K562 (cell line): ENCODE measurements at regions not wholly inside any gene's neighbourhood (a gene's known extent, or its start where the extent isn't known, plus 50 kb on each side); places are given as distances from the start of the nearest gene placed in this dataset.

ENCODE experiments used
- KAT8 ChIP-seq: fragments of 450-650 bp; IDR thresholded peaks from 2 replicates; pipeline ENCODE4 v1.6.1; 2016; ENCODE audit warnings: low read depth, mild to moderate bottlenecking
- MAFG ChIP-seq: fragments of 450-650 bp; conservative IDR thresholded peaks from 2 replicates; pipeline ENCODE4 v1.6.1; 2016; ENCODE audit warnings: missing genetic modification characterization, missing compliant biosample characterization
- MCM3 ChIP-seq: fragments of 450-650 bp; IDR thresholded peaks from 2 replicates; pipeline ENCODE4 v1.6.1; 2016
- MNT ChIP-seq, 2 experiments: fragments of 450-650 bp; conservative IDR thresholded peaks; 2 replicates each; pipeline ENCODE4 v1.6.1; 2017; ENCODE audit warnings: mild to moderate bottlenecking in 2 of 2, moderate library complexity in 2 of 2
- MTA2 ChIP-seq: fragments of 450-650 bp; IDR thresholded peaks from 2 replicates; pipeline ENCODE4 v1.6.1; 2016; ENCODE audit warnings: low read depth
- RERE ChIP-seq: sonication (generic); formaldehyde crosslinking; IDR thresholded peaks from 2 replicates; pipeline ENCODE4 v1.8.0; 2023; ENCODE audit warnings: missing genetic modification reagents, mild to moderate bottlenecking, borderline replicate concordance
- SMAD3 ChIP-seq: fragments of 450-650 bp; formaldehyde crosslinking; conservative IDR thresholded peaks from 2 replicates; pipeline ENCODE4 v1.4.0; 2020; ENCODE audit warnings: mild to moderate bottlenecking
- TAF1 ChIP-seq: IDR thresholded peaks from 2 replicates; pipeline ENCODE4 v1.6.1; 2011; ENCODE audit warnings: mild to moderate bottlenecking, low read length, moderate library complexity; ENCODE audit not compliant: insufficient read depth, control insufficient read depth, severe bottlenecking; ENCODE audit errors: extremely low read depth
- ZNF133 ChIP-seq: fragments of 250-450 bp; sonication (Bioruptor Pico); IDR thresholded peaks from 2 replicates; pipeline ENCODE4 v1.4.0; 2020; ENCODE audit warnings: mild to moderate bottlenecking
- ZNF583 ChIP-seq: fragments of 250-450 bp; sonication (Bioruptor Pico); IDR thresholded peaks from 2 replicates; pipeline ENCODE4 v1.4.0; 2020

GRCh38 chr3:72143322-72143721 lies 358.4 kb upstream of the PROK2 start (continued):
- TF ChIP-seq MNT (conservative IDR thresholded peaks at IDR 0.05): peak; percentile 68 to 80
- no peak for TF ChIP-seq SMAD3 (CRISPR knock-in tag)
- TF ChIP-seq TAF1: no peak
- TF ChIP-seq MCM3: no peak
- TF ChIP-seq RERE (CRISPR knock-in tag): no peak
- TF ChIP-seq ZNF583 (CRISPR knock-in tag): peak; percentile 78
- no peak for TF ChIP-seq KAT8
- peak; percentile 74 for TF ChIP-seq MAFG (tag)
- no peak for TF ChIP-seq MTA2
- TF ChIP-seq ZNF133 (CRISPR knock-in tag): no peak
